HepG2 (cell line): ENCODE measurements at regions not wholly inside any gene's neighbourhood (a gene's known extent, or its start where the extent isn't known, plus 50 kb on each side); places are given as distances from the start of the nearest gene placed in this dataset.
A peak's percentile ranks its signal among the peaks of the same experiment; 100 is the strongest.
"Not testable (repeated sequence)": the region's sequence is repeated elsewhere in the genome, so short reads cannot be mapped to it uniquely, and the experiment has no call there.

Experiments
- ATAC-seq: fragments of 200-7000 bp; cut with Tn5 transposase; 3 replicates; pipeline ENCODE4 v1.9.1; 2020; ENCODE audit warnings: mild to moderate bottlenecking, moderate library complexity
- BruUV-seq: library from RNA; stranded (reverse); fragments of 400-500 nt; replicated peaks from 2 replicates; lab custom pipeline; 2021; lab: Mats Ljungman, UMichigan
- CTCF ChIA-PET: fragments of 300-600 bp; formaldehyde crosslinking; extraction: SDS; loops from one replicate; lab custom pipeline; 2021; ENCODE audit warnings: low total read pairs, inconsistent platforms, low intra/inter-chr PET ratio; lab: Yijun Ruan, JAX
- POLR2A ChIA-PET: fragments of 350-600 bp; sonication (Branson Sonifier 250); formaldehyde crosslinking; loops from one replicate; lab custom pipeline; 2020; ENCODE audit warnings: antibody characterized with exemption, inconsistent platforms; lab: Yijun Ruan, JAX
- DNase-seq: peaks from one replicate; pipeline ENCODE4 v3.0.0-alpha.2; 2015; ENCODE audit warnings: low spot score
- FAIRE-seq: peaks from 3 replicates; lab custom pipeline; 2011; peaks lifted over from hg19 to GRCh38; lab: Jason Lieb, UNC
- H2AFZ ChIP-seq: one replicate; pipeline ENCODE4 v1.6.1; 2011; ENCODE audit warnings: low read length, inconsistent platforms
- H3K27ac ChIP-seq: fragments of 300-600 bp; 3 replicates; pipeline ENCODE4 v1.8.0; 2011; ENCODE audit warnings: mixed run types, mild to moderate bottlenecking, mixed read lengths, low read length, inconsistent platforms; ENCODE audit not compliant: insufficient read depth; ENCODE audit errors: extremely low read length
- H3K27me3 ChIP-seq, 2 experiments: fragments of 200-600 bp in 1 of 2; 2 replicates in 1 of 2; 3 replicates in 1 of 2; pipeline versions ENCODE4 v1.6.0 to v1.8.0; 2011; ENCODE audit warnings: low read length in 2 of 2, mild to moderate bottlenecking in 2 of 2, moderate library complexity in 2 of 2, inconsistent platforms in 1 of 2; ENCODE audit not compliant: insufficient read depth in 2 of 2, control insufficient read depth in 1 of 2
- H3K36me3 ChIP-seq, 2 experiments: fragments of 200-600 bp in 1 of 2; replicated peaks in 1 of 2; 2 replicates in 1 of 2; 3 replicates in 1 of 2; pipeline versions ENCODE4 v1.5.1 to v1.8.0; 2011; ENCODE audit warnings: low read length in 2 of 2, inconsistent platforms in 1 of 2; ENCODE audit not compliant: insufficient read depth in 2 of 2, control insufficient read depth in 1 of 2
- H3K4me1 ChIP-seq: 2 replicates; pipeline ENCODE4 v1.5.1; 2012; ENCODE audit warnings: low read length, inconsistent platforms; ENCODE audit not compliant: insufficient read depth
- H3K4me2 ChIP-seq: 2 replicates; pipeline ENCODE4 v1.6.0; 2011; ENCODE audit warnings: low read depth, low read length, inconsistent platforms
- H3K4me3 ChIP-seq, 3 experiments: fragments of 200-600 bp in 1 of 3; sonication (generic), shearing (Covaris generic) in 1 of 3; replicated peaks in 1 of 3; 2 replicates each; pipeline ENCODE4 v1.5.1; 2011 to 2016; ENCODE audit warnings: low read length in 3 of 3, inconsistent platforms in 2 of 3, low read depth in 2 of 3, mild to moderate bottlenecking in 2 of 3, control low read depth in 1 of 3, mixed read lengths in 1 of 3; ENCODE audit not compliant: insufficient read depth in 1 of 3
- H3K79me2 ChIP-seq: one replicate; pipeline ENCODE4 v1.6.1; 2011; ENCODE audit warnings: low read length, inconsistent platforms; ENCODE audit not compliant: insufficient read depth
- H3K9ac ChIP-seq: 2 replicates; pipeline ENCODE4 v1.6.0; 2011; ENCODE audit warnings: mild to moderate bottlenecking, low read depth, low read length, inconsistent platforms; ENCODE audit not compliant: insufficient read depth
- H3K9me3 ChIP-seq: 2 replicates; pipeline ENCODE4 v1.5.1; 2012; ENCODE audit warnings: mild to moderate bottlenecking, low read length
- H4K20me1 ChIP-seq: 2 replicates; pipeline ENCODE4 v1.6.0; 2011; ENCODE audit warnings: inconsistent platforms, mild to moderate bottlenecking, low read length, moderate library complexity; ENCODE audit not compliant: insufficient read depth
- ATF1 ChIP-seq: IDR thresholded peaks from 2 replicates; pipeline ENCODE4 v1.6.1; 2016; ENCODE audit warnings: mild to moderate bottlenecking, control low read depth
- ELF1 ChIP-seq: sonication (generic); formaldehyde crosslinking; IDR thresholded peaks from 2 replicates; pipeline ENCODE4 v1.4.0; 2020; ENCODE audit warnings: missing genetic modification reagents
- GABPB1 ChIP-seq: IDR thresholded peaks from 2 replicates; pipeline ENCODE4 v1.6.1; 2016; ENCODE audit warnings: mild to moderate bottlenecking, missing genetic modification reagents, moderate library complexity, missing compliant biosample characterization
- GATAD1 ChIP-seq: IDR thresholded peaks from 2 replicates; pipeline ENCODE4 v1.6.1; 2016; ENCODE audit warnings: missing genetic modification reagents, missing compliant biosample characterization
- HCFC1 ChIP-seq: fragments of 150-350 bp; IDR thresholded peaks from 2 replicates; pipeline ENCODE4 v1.6.1; 2014; ENCODE audit warnings: low read depth, low read length
- HMGXB3 ChIP-seq: sonication (generic); formaldehyde crosslinking; IDR thresholded peaks from 2 replicates; pipeline ENCODE4 v1.4.0; 2020; ENCODE audit warnings: missing genetic modification reagents, borderline replicate concordance
- HOXA3 ChIP-seq: sonication (generic); formaldehyde crosslinking; IDR thresholded peaks from 2 replicates; pipeline ENCODE4 v1.5.0; 2020; ENCODE audit warnings: missing genetic modification reagents
- MIXL1 ChIP-seq: IDR thresholded peaks from 2 replicates; pipeline ENCODE4 v1.6.1; 2016
- NCOA5 ChIP-seq: sonication (generic); formaldehyde crosslinking; IDR thresholded peaks from 2 replicates; pipeline ENCODE4 v1.4.0; 2020; ENCODE audit warnings: missing genetic modification reagents
- NFYB ChIP-seq: sonication (generic); formaldehyde crosslinking; IDR thresholded peaks from 2 replicates; pipeline ENCODE4 v1.4.0; 2020; ENCODE audit warnings: missing genetic modification reagents
- TCF7 ChIP-seq: sonication (generic); IDR thresholded peaks from 2 replicates; pipeline ENCODE4 v1.6.1; 2016; ENCODE audit warnings: antibody characterized with exemption, low read depth
- THAP11 ChIP-seq: IDR thresholded peaks from 2 replicates; pipeline ENCODE4 v1.6.1; 2016; ENCODE audit warnings: missing biosample characterization, missing genetic modification reagents
- YEATS2 ChIP-seq: sonication (generic); formaldehyde crosslinking; IDR thresholded peaks from 2 replicates; pipeline ENCODE4 v1.4.0; 2020; ENCODE audit warnings: missing genetic modification reagents, borderline replicate concordance
- ZFP36L2 ChIP-seq: sonication (generic); formaldehyde crosslinking; IDR thresholded peaks from 2 replicates; pipeline ENCODE4 v1.4.0; 2020; ENCODE audit warnings: missing genetic modification reagents
- ZNF143 ChIP-seq: sonication (generic); formaldehyde crosslinking; IDR thresholded peaks from 2 replicates; pipeline ENCODE4 v1.4.0; 2020; ENCODE audit warnings: missing genetic modification reagents
- ZNF207 ChIP-seq: fragments of 450-650 bp; IDR thresholded peaks from 2 replicates; pipeline ENCODE4 v1.6.1; 2016; ENCODE audit warnings: antibody characterized with exemption, borderline replicate concordance
- ZNF574 ChIP-seq: sonication (generic); formaldehyde crosslinking; IDR thresholded peaks from 2 replicates; pipeline ENCODE4 v1.4.0; 2020; ENCODE audit warnings: missing genetic modification reagents
- WGBS: methylation state at CpG from one replicate; pipeline ENCODE4 v1.1.6; 2017; ENCODE audit warnings: low lambda C conversion rate; 5-methylcytosine and 5-hydroxymethylcytosine counted together
- in situ Hi-C: cut with HindIII; loops from 2 replicates; pipeline ENCODE4 v1.10.0; 2017; ENCODE audit warnings: low pct_unique_long_range_greater_than_20kb; ENCODE audit not compliant: extremely low pct_ligation_motif_present
- intact Hi-C: fragments of 100-400 bp; cut with micrococcal nuclease; formaldehyde crosslinking; loops from one replicate; pipeline ENCODE4 v1.10.0; 2022; ENCODE audit not compliant: unreplicated experiment

GRCh38 chr20:29443819-29444218, 1813.6 kb upstream of the DEFB115 start (continued):
- TF ChIP-seq ZNF207, result no peak
- no peak for TF ChIP-seq NCOA5
- TF ChIP-seq YEATS2 (CRISPR knock-in tag), result no peak
- TF ChIP-seq ZFP36L2 (CRISPR knock-in tag), result no peak

- H3K79me2 ChIP-seq, in situ Hi-C loops, CTCF ChIA-PET, H4K20me1 ChIP-seq, POLR2A ChIA-PET, H3K27ac ChIP-seq, H3K4me1 ChIP-seq, BruUV-seq, H3K9ac ChIP-seq, FAIRE-seq, H3K36me3 ChIP-seq, H3K9me3 ChIP-seq, H2AFZ ChIP-seq, H3K27me3 ChIP-seq: not testable (repeated sequence)
- ATAC-seq (peak; percentile 100), DNase-seq (peak; percentile 69)
- Histone ChIP-seq H3K4me2 (peak overlapping the region; percentile 42; the same call in 1 of the 2 replicates), H3K4me3 (peak overlapping the region in 1 of 3 experiments; percentile 24; a peak in 3 of 6 replicates)
- 48% methylated on average over 16 of the region's 28 CpGs for WGBS
- intact Hi-C loops, result loop anchor here (5.0 kb wide), 1 partner anchor 92 kb away; no protein-coding TSS in a partner anchor
- TF ChIP-seq GATAD1 (CRISPR knock-in tag) (0 out of 2 replicates have a peak, but pooled peaks have one; percentile 39), GABPB1 (peak; percentile 85), HCFC1 (peak; percentile 51), NFYB (peak; percentile 68), THAP11 (peak; percentile 93), ELF1 (CRISPR knock-in tag) (peak; percentile 51; the same call in 1 of the 2 replicates), HMGXB3 (CRISPR knock-in tag) (peak; percentile 97), TCF7 (peak; percentile 34; the same call in 1 of the 2 replicates), HOXA3 (CRISPR knock-in tag) (0 out of 2 replicates have a peak, but pooled peaks have one; percentile 32), MIXL1 (CRISPR knock-in tag) (0 out of 2 replicates have a peak, but pooled peaks have one; percentile 17), ZNF143 (CRISPR knock-in tag) (peak; percentile 88), ATF1 (peak; percentile 68), ZNF574 (peak; percentile 68)
Measured at GRCh38 chr20:29445050-29445907, 1812.2 kb upstream of the DEFB115 start.
